Ovary (tissue), 7 donors: ENCODE measurements at regions not wholly inside any gene's neighbourhood (a gene's known extent, or its start where the extent isn't known, plus 50 kb on each side); places are given as distances from the start of the nearest gene placed in this dataset.

Source experiments
- DNase-seq, 5 donors: peaks; one replicate each; pipeline ENCODE4 v3.0.0-alpha.2; 2019 to 2020
- H3K27ac ChIP-seq, 2 donors: fragments of 200-600 bp; one replicate each; pipeline versions ENCODE4 v1.5.1 to v1.8.0; 2019 to 2022
- H3K27me3 ChIP-seq: fragments of 200-600 bp; one replicate; pipeline ENCODE4 v1.8.0; 2022
- H3K36me3 ChIP-seq: fragments of 200-600 bp; sonication (generic); one replicate; pipeline ENCODE4 v1.5.1; 2019
- H3K4me1 ChIP-seq: one replicate; pipeline ENCODE4 v1.8.1; 2013; ENCODE audit warnings: mild to moderate bottlenecking, moderate library complexity; ENCODE audit not compliant: insufficient read depth
- H3K4me3 ChIP-seq: fragments of 200-600 bp; sonication (generic); one replicate; pipeline ENCODE4 v1.5.1; 2017
- H3K9me3 ChIP-seq, 2 donors: fragments of 200-600 bp in 1 of 2; sonication (generic) in 1 of 2; one replicate each; pipeline versions ENCODE4 v1.5.1 to v1.8.1; 2013 to 2019; ENCODE audit warnings: mild to moderate bottlenecking in 1 of 2, moderate library complexity in 1 of 2
- EP300 ChIP-seq: sonication (generic); formaldehyde crosslinking; IDR thresholded peaks from one replicate; pipeline ENCODE4 v1.6.1; 2017; ENCODE audit warnings: antibody characterized with exemption
- POLR2A ChIP-seq: fragments of 450-650 bp; IDR thresholded peaks from one replicate; pipeline ENCODE4 v1.6.1; 2017; ENCODE audit warnings: antibody characterized with exemption, mild to moderate bottlenecking, moderate library complexity
- WGBS, 3 donors: extraction: QIAGEN DNeasy Blood & Tissue Kit in 1 of 3; methylation state at CpG; one replicate each; pipeline versions ENCODE4 v1.1.5 to v1.1.7; 2013 to 2017; 5-methylcytosine and 5-hydroxymethylcytosine counted together
- intact Hi-C, 4 donors: fragments of 100-400 bp; cut with DNase I; formaldehyde crosslinking; loops; one replicate each; pipeline versions ENCODE4 v1.11.0 to v1.15.1; 2022 to 2023
- TF ChIP-seq, protein P1 (sequence below), 3 donors: fragments of 450-650 bp in 2 of 3; fragments of 200-600 bp in 1 of 3; IDR thresholded peaks; one replicate each; pipeline versions ENCODE4 v1.5.1 to v1.8.0; 2016 to 2022; ENCODE audit warnings: antibody characterized with exemption in 3 of 3, mild to moderate bottlenecking in 1 of 3
- donor health status: DM: no; HTN: no; CAD: no; lungs with moderate emphysema.
- donor health status: DM: no; HTN: no; CAD: no.
- donor health status: Bipolar disorder and iron deficiency.
- donor health status: DM: no; HTN: no; CAD: no.
- donor health status: DM: yes; HTN: yes; CAD: no.

DNA sequence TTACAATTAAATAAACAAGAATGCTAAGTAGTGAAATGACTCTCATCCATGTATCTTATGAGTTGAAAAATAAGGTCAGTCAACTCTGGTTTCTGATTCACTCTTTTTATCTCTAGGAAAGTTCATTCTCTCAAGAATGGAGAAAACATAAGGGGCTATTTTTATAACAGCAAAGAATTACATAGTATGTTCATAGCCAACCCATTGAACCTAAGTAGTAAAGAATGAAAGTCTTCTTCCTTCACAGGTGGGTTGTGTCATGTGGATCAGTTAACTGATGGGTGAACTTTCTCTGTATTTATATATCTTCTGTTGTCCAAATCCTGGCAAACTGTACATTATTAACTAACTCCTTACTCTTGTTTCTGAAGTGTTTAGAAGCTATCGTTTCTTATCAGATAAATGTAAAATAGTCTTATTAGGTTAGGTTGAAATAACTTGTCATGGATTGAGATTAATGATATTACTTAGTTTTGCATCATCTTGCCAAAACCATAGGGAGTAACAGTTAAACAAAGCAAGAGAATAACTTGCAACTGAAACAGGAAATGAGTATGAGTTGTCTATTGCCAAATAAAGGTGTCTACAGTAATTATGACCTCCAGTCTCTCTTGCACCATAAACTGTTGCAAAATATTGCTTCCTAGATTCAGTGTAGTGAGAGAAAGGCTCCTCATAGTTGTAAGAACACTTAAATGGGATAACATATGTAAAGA lies 86.8 kb downstream of the ANKRD7 start:
- no peaks in the 10 kb centered on the region for H3K9me3 ChIP-seq
- H3K4me1 ChIP-seq: no peaks in the 10 kb centered on the region
- intact Hi-C loops: no loop called here
- no peak overlapping the region for H3K27ac ChIP-seq
- DNase-seq: no peak
- TF ChIP-seq, protein P1, sequence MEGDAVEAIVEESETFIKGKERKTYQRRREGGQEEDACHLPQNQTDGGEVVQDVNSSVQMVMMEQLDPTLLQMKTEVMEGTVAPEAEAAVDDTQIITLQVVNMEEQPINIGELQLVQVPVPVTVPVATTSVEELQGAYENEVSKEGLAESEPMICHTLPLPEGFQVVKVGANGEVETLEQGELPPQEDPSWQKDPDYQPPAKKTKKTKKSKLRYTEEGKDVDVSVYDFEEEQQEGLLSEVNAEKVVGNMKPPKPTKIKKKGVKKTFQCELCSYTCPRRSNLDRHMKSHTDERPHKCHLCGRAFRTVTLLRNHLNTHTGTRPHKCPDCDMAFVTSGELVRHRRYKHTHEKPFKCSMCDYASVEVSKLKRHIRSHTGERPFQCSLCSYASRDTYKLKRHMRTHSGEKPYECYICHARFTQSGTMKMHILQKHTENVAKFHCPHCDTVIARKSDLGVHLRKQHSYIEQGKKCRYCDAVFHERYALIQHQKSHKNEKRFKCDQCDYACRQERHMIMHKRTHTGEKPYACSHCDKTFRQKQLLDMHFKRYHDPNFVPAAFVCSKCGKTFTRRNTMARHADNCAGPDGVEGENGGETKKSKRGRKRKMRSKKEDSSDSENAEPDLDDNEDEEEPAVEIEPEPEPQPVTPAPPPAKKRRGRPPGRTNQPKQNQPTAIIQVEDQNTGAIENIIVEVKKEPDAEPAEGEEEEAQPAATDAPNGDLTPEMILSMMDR (IDR thresholded peaks at IDR 0.05): no peak
- TF ChIP-seq POLR2A (no peak), EP300 (no peak)
- no peaks in the 10 kb centered on the region for H3K27me3 ChIP-seq
- WGBS, 3 donors: 1 to 2% (median 2%) methylated on average over 1 of the region's 1 CpG
- H3K4me3 ChIP-seq: no peak overlapping the region
- H3K36me3 ChIP-seq: no peaks in the 10 kb centered on the region

DNA sequence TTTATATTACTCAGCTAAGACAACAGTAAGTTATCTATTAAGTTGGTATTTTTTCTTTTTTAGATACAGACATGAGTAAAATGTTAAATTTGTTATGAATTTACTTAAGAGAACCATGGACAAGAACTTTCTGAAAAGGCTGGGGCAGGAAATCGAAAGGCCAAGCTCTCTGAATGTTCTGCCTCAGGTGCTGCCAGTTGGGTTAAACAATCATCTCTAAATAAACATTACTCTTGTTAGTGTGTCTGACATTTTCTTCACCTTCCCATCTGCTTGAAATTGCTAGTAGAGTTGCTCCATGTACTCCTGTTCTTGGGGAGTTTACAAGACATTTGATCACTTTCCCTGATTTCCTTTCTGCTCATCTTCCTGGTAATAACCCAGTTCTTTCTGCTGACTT lies 87.5 kb downstream of the ANKRD7 start:
- H3K4me1 ChIP-seq: no peaks in the 10 kb centered on the region
- no peaks in the 10 kb centered on the region for H3K36me3 ChIP-seq
- H3K27me3 ChIP-seq: no peaks in the 10 kb centered on the region
- H3K9me3 ChIP-seq: no peaks in the 10 kb centered on the region
- DNase-seq: no peak
- 48 to 70% (median 61%) methylated on average over 1 of the region's 1 CpG for WGBS, 3 donors
- intact Hi-C loops: no loop called here
- no peak overlapping the region for H3K4me3 ChIP-seq
- TF ChIP-seq, protein P1 (IDR thresholded peaks at IDR 0.05): no peak
- TF ChIP-seq EP300: no peak
- no peak for TF ChIP-seq POLR2A
- no peak overlapping the region for H3K27ac ChIP-seq

DNA sequence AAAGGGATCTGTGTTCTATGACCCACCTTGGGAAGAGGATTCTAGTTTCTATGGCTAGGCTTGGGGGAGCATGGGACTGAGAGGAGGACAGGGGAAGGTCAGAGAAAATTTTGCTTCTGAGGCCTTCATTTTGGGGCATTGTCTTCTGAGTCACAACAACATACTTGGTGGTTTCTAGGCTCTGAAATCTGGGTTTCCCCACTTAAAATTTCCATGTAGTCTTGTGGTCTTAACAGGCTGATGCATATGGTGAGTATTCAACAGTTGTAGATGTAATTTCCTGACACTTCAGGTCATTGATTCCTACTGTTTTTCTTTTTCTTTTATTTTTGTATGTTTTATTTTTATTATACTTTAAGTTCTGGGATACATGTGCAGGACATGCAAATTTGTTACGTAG lies 88.5 kb downstream of the ANKRD7 start:
- intact Hi-C loops: no loop called here
- Histone ChIP-seq H3K9me3 (no peaks in the 10 kb centered on the region), H3K27me3 (no peaks in the 10 kb centered on the region), H3K4me1 (no peaks in the 10 kb centered on the region), H3K27ac (no peak overlapping the region), H3K36me3 (no peaks in the 10 kb centered on the region), H3K4me3 (no peak overlapping the region)
- TF ChIP-seq EP300 (no peak), POLR2A (no peak)
- TF ChIP-seq, protein P1 (IDR thresholded peaks at IDR 0.05): no peak
- DNase-seq: no peak
- WGBS, 3 donors: 96 to 100% (median 98%) methylated on average over 1 of the region's 1 CpG

DNA sequence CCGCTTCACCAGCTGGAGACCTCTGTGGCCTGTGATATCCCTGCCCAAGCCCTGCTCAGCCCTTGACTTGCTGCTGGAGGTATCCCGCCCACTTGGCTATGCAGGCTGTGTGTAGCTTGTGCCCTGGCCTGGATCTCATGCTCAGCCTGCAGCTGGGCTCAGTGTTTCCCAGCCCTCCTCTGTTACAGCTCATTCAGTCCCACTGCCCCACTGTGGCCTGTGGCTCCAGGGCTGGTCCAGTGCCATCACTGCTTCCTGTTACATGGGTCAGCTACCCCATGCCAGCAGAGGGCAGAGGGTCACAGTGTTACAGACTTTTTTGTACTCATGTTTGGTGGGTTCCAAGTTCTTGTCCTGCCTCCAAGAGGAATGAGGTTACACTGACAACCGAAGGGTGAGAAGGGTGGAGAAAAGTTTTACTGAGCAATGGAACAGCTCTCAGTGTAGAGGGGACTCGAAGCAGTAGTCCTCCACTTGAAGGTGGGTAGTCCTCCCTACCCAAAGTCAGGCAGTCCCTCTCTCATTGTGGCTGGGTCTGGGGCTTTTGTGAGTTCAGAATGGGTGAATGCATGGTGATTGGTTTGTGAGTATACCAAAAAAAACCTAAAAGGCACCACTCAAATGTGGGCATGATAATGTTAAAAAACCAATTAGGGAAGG lies 100.4 kb downstream of the ANKRD7 start:
- H3K27me3 ChIP-seq: no peaks in the 10 kb centered on the region
- no peak overlapping the region for H3K4me3 ChIP-seq
- H3K36me3 ChIP-seq: no peaks in the 10 kb centered on the region
- TF ChIP-seq POLR2A: no peak
- no peak overlapping the region for H3K27ac ChIP-seq
- no peak for DNase-seq
- no peaks in the 10 kb centered on the region for H3K4me1 ChIP-seq
- intact Hi-C loops: no loop called here
- 85 to 92% (median 88%) methylated on average over 4 of the region's 4 CpGs for WGBS, 3 donors
- no peaks in the 10 kb centered on the region for H3K9me3 ChIP-seq

DNA sequence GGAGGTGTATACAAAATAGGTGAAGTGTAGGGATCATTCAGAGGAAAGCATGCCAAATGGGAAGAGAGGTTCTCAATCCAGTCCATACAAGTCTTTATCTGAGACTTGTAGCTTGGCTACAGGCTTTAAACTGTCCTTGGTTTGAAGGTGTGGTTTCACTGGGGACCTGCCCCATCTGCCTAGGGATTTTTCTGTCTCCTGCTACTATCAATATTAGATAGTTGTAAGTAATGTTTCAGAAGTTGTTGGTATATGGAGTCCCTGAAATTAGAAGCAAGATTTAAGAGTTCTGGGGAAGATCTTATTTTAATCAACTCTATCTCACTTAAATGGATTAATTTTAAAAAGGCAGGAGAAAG lies 100.9 kb downstream of the ANKRD7 start:
- H3K36me3 ChIP-seq: no peaks in the 10 kb centered on the region
- no peaks in the 10 kb centered on the region for H3K27me3 ChIP-seq
- no peak overlapping the region for H3K27ac ChIP-seq
- no peaks in the 10 kb centered on the region for H3K4me1 ChIP-seq
- no peak for DNase-seq
- intact Hi-C loops: no loop called here
- H3K4me3 ChIP-seq: no peak overlapping the region
- TF ChIP-seq POLR2A (no peak), EP300 (no peak)
- TF ChIP-seq, protein P1 (IDR thresholded peaks at IDR 0.05): no peak
- H3K9me3 ChIP-seq: no peaks in the 10 kb centered on the region
